GM21786 (cell line): ENCODE measurements at regions not wholly inside any gene's neighbourhood (a gene's known extent, or its start where the extent isn't known, plus 50 kb on each side); places are given as distances from the start of the nearest gene placed in this dataset.
"Not testable (repeated sequence)": the region's sequence is repeated elsewhere in the genome, so short reads cannot be mapped to it uniquely, and the experiment has no call there.

Experiments
- ATAC-seq: cut with Tn5 transposase; IDR thresholded peaks from one replicate; pipeline ENCODE4 v1.9.1; 2021; ENCODE audit not compliant: unreplicated experiment

DNA sequence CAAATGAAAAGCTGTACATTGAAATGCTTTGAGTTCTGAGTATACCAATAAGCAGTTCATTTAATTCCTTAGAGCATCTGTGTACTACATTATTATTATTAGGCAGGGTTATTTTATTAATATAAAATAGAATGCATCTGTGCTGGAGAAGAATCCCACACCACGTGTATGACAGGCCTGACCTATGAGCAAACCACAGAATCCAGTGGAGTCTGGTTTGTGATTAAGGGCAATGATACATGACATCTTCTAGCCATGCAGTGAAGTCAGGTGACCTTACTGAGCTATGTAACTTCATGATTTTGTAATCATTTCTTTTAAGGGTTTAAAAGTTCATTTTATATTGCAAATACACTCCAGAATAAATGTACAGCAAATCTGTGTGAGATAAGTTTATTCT is 1165.0 kb upstream of the TENM3 start:
- no peak for ATAC-seq

DNA sequence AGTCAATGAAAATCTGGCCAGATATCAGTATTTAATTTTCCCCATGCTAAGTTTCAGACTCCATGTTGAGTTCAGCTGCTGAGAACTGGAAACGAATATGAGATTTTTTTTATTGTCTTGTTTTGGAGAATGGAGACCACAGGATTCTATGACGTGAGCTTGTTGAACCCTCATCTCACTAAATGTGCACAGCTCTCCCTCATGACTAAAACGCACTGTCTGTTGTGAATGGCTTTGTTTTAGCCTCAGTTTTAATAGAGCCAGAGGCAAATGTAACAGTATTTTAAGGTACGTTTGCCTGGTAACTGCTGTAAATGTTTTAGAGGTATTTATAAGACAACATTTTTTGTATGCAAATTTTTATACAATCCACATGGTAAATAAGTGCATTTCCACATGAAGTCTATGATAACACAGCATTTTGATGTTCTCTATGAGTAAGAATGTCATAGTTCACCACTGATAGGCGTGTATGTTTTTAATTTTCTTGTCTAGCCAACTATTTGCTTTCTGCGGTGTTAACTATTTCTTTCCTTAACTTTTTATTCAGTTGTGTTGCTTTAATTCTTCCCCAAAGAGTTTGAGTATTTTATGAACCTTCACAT is 1159.3 kb upstream of the TENM3 start:
- no peak for ATAC-seq

DNA sequence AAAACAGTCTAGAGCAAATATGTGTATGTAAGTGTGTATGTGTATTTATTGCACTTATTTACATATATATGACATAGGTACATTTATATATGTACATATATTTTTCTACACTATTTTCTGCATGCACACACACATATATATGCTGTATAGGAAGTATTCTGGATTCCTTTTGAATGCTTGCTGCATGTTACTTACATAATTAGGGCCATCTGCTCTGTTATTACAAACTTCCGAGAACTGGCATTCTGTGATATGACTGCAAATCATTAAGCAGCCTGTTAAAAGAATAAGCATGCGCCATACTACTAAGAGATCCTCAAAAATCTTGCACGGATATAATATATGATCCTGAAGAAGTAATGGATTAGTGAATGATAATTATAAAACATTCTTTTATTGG is 1157.6 kb upstream of the TENM3 start:
- ATAC-seq = no peak

DNA sequence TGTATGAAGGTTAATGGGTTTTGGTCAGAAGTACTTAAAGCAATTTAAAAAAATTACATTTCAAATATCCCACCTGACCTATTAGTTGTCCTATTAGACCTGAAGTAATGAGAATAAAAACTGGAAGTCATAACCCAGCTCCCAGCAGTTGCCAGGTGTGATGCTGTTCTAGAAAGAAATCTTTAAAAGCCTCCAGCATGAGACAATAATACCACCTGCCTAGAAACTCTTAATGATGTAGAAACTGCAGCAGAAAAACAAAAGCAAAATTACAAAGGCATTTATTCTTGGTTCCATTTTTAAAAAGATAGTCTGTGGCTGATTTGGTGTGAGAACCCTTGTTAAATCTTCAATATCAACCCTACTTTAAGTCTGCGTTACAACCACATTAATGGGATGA is 1137.7 kb upstream of the TENM3 start:
- ATAC-seq = no peak

DNA sequence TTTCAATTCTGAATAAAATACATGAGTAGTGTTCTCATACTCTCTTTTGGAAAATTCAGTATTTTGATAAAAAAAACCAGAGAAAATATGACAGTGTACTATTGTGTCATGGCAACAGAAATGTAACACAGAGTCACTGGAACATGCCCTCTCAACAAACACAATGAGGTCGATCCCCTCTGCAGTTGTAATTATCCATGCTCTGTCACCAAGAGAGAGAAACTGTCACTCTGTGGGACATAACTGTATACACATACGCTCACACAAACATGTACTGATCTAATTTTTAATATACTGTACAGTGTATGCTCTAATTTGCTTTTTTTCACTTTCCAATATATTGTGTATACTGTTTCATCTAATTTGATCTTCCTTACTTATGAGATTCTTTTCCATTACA is 1136.8 kb upstream of the TENM3 start:
- no peak for ATAC-seq

DNA sequence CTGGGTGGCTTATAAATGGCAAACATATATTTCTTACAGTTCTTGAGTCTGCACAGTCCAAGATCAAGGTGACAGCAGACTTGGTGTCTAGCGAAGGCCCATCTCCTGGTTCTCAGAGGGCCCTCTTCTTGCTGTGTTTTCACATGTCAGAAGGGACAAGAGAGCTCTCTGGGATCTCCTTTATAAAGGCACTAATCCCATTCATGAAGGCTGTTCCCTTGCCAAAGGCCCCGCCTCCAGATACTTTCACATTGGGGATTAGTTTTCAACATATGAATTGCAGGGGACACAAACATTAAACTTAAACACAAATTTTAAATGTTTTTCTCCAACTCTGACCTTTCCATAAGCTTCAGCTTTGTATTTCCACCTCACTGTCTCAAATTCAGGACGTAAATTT is 1135.0 kb upstream of the TENM3 start:
- ATAC-seq = no peak

DNA sequence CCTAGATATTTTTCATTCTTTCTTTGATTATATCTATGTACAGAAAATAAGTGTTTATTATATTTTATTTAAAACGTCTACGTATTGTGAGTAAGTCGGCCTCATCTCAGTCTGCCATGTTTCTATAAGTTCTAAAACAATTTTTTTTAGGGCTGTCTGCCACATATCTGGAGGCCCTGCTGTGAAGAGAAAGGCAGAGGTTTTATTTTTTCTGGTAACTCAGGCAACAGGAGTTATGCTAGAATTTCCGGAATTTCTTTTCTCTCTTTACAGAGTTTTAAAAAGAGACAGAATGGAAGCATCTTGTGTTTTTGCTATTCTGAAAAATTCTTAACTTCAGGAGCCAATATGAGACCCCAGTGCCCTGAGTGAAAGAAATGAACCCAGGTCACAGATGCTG is 1124.0 kb upstream of the TENM3 start:
- ATAC-seq = no peak

DNA sequence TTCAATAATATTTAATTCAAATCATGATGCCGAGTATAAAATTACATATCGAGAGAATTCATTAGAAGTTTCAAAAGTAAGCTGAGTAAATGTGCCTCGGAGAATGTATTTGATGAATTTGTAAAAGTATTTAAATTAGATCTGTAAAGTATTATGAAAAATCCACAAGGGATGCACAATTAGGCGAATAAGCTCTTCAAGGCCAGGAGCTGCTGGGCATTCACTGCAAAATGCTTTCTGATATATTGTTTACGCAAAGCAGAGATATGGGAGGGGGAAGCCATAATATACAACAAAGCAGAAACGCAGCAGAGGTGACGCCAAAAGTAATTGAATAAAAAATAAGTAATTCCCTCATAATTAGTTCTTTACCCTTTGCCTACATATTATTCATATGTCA is 1121.5 kb upstream of the TENM3 start:
- ATAC-seq = no peak

DNA sequence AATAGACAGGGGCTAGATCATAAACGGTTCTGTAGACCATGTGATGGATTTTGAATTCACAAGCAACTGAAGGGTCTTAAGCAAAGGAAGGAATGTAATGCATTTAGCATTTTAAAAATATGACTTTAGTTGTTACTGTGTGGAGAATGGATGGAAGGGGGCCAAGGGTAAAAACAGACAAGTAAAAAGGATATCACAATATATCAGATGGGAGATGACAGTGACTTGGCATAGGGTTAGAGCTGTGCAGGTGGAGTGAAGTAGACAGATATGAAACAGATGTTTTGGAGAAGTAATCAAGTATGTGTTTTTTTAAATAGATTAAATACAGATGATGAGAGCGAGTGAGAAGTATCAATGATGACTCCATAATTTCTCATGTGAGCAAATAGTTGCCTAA is 1116.0 kb upstream of the TENM3 start:
- ATAC-seq = no peak

DNA sequence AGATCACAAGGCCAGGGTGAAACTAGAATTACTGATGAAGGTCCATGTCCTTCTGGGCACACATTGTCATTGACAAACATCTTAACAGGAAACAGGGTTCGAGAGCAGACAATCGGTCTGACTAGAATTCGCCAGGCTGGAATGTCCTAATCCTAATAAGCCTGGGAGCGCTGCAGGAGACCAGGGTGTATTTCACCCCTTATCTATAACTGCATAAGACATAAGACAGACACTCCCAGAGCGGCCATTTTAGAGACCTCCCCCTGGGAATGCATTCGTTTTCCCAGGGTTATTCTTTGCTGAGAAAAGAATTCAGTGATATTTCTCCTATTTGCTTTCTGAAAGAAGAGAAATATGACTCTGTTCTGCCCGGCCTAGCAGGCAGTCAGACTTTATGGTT is 1112.9 kb upstream of the TENM3 start:
- not testable (repeated sequence) for ATAC-seq

DNA sequence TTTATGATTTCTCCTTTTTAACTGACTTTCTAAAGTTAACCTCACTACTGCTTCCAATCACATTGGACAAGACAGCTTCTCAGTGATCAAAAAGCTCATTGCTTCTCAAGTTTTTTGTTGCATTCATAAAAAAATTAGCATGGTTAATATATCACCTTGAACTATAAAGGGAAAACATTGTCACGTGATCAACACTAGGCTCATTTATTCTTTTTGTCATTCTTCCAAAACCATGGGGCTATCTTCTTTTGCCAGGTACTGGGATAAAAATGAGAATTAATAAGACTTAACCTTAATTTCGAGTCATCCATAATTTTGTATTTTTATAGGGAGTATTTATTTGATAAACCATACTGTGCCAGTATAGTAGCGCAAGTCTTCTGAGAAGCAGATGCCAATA is 1105.9 kb upstream of the TENM3 start:
- no peak for ATAC-seq

DNA sequence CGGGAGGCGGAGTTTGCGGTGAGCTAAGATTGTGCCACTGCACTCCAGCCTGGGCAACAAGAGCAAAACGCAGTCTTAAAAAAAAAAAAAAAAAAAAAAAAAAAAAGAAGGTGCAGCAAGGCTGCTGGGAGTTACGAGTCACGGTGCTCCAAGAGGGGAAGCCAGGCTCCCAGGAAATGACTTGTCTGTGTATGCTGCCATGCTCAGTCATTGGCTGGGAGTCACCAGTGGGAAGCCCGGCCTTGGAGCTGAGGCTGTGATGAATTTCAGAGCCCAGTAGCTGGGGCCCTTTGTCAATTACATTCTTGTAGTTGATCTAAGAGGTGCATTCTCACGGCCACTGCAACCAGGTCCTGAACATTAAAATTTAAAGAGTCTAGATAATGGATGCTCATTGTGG is 1105.1 kb upstream of the TENM3 start:
- no peak for ATAC-seq

DNA sequence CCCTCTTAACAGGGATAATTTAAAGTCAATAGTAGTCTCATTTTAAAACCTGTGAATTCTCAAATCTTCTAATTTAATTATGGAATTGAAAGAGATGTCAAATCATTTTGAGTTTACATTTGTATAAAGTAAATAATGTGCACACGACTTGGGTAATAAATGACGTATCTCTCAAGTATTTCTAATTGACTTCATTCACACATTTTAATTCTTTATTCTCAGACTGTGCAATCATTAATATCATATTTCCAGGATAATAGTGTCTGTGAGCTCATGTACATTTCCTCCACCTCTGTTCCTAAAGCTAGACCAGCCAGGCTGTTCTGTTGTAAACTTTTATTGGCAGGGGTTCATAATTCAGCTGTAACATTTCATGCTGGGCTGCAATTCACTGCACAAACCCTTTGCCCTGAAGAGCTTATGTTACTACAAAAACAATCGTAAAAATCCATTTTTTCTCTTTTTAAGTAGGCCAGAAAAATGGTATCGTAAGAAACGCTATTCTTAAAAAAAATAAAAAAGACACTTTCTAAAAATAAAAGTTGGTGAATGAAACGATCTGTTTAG is 1103.1 kb upstream of the TENM3 start:
- ATAC-seq = no peak

DNA sequence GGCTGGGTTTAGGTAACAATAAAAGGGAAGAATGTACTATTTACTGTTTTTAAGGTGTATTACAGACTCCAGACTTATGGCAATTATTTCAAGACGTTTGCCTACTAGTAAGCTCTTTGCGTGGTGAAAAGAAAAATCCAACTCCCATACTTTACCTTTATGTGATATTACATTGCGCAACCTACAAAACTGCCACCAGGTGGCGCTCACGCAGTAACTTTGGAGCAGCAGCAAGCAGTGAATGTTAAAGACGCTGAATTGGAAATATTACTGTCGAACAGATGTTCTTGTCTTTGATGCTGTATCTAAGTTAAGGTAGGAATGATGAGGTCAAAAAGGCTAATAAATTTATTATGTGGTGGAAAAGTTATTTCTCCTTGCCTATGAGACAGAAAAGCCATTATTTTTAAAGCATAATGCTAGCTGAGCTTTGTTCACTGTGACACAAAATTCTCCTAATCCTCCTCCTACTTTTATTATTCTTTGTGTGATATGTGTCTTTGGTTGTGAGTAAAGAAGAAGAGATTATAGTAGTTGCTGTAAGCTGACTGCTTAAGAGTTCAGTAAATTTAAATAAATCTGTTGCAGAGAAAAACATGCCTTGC is 1099.8 kb upstream of the TENM3 start:
- peak; percentile 92 for ATAC-seq

DNA sequence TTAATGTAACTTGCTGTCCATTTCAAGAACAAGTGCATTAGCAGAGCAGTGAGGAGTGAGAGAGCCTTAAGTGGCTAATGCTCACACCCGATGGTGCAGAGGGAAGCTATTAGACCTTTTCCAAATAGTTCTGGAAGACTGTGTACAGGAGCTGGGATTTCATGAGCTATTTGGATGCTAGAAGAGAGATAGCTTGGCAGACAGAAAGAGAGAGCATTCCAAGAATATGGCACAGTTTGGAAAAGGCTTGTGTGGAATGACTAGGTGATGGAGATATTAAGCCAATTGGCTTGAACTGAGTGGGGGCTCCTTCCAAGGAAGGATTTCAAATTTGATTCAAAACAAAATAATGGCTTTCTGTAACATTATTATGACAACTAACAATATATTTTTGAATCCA is 1097.2 kb upstream of the TENM3 start:
- ATAC-seq = no peak

DNA sequence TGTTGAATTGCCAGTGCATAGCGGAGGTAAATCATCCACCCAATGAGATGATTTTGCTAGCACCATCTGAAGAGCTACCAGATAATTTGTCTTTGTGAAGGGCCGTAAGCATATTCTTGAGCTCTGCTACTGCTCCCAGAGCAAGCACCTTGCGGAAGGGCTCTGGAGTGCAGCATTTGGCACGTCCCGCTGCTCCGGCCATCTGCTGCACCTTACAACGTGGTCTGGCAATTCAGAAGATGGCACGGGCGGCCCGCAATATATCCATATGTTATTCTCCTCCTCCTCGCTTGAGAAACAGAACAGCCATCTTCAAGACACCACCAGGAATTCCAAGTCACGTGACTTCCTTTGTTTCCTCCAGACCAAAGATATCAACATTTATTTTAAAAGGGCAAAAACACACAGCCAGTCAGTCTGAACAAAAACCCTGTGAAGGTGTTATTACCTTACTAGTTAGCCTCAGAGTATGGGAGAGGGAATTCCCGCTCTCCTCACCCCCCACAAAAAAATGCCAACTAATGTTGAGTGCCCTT is 1095.7 kb upstream of the TENM3 start:
- no peak for ATAC-seq

DNA sequence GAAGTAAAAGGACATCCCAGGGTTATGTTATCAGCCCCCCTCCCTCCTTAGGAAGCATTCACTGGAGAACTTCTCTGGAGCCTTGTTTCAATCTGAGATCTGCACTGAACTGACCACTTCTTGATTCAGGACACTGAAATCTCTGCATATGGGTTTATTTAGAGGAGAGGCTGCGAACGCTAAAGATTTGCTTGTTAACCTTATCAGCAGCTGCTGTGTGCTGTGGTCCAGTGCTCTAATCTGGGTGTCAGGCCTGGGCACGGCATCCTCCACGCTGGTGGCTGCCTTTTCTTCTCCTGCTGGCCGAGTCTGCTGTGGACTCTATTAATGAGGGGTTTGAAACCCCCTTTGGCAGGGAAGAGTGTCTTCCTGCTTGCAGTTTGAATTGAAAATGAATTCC is 1094.7 kb upstream of the TENM3 start:
- ATAC-seq = no peak

DNA sequence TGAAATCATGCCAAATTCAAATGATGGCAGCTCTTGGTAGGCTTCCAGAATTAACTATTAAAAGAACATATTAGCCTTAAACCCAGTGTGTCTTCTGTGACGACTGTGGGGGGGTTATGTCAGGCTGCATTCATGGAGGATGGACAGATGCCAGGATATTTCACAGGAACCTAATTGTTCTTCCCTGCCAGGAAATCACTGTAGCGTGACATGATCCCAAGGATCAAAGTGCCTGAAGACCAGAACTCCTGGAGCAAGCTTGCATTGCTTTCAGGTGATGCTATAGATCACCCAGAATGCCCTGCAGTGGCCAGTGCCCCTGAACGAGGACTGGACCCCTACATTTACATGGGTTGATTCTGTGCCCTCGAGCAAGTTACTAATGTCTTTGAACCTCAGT is 1093.0 kb upstream of the TENM3 start:
- no peak for ATAC-seq

DNA sequence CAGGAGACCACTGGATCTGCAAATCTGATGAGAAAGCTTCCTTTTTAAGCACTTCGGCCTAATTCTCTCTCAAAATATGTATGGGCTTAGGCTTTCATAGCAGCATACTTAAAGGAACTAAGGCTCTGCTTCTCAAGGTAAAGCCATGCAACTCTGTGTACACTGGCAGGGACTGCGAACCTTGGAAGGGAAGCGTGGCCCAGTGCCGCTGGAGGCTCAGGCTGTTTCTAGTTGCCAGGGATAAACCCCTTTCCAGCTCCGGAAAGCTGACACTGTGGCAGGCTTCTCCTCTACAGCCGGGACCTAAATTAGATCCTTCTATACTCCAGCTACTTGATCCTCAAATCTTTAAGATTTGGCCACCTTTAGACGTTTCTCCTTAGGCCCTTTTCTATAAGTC is 1091.3 kb upstream of the TENM3 start:
- ATAC-seq = no peak

DNA sequence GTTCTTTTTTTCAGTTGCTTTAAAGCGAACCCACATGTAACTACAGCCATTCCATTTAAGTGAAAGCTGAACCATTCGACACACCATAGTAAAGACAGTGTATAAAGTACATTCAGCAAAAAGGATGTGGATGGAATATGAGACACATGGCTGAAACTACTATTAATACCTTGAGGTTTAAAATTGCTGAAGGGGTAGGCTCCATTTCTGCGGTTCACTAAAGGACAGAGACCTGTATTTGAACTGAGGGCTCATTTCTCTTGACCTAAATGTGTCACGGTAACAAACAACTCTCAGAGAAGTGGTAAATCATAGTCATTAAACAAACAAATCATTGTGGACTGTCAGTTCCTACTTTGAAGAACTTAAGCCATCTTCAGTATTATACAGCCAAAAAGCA is 1085.6 kb upstream of the TENM3 start:
- ATAC-seq = no peak

DNA sequence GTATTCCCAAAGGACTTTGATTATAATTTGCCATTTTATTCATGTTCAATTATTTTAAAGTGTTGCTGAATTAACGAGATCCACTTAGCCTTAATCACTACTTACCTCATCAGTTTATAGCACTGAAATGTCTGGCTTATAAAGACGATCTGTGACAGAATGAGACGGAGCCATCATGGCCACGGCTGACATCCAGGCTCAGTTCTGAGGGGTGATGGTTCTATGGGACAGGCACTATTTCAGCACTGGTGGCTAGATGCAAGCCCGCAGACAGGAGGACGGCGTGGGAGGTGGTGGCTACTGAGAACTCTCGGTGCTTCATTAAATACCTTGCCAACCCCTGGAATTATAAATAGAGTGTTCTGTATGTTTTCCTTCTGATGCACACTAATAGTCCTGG is 1084.2 kb upstream of the TENM3 start:
- no peak for ATAC-seq

DNA sequence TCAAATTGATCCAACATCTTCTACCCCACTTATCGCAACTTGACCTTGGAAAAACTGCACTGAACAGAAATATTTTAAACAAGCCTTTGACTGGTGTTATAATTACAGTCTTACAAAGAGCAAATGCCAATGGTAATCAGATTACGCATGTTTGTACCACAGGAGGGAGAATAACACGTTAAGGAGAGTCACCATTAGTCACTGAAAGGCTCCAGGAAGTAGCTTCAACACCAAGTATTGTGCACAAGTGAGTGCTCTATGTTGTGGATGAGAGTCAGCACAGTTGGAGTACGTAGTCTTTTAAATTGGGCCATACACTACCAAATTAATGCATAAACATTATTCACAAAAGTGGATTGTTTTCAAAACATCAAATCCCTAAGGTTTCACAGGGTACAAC is 1081.5 kb upstream of the TENM3 start:
- ATAC-seq = no peak

DNA sequence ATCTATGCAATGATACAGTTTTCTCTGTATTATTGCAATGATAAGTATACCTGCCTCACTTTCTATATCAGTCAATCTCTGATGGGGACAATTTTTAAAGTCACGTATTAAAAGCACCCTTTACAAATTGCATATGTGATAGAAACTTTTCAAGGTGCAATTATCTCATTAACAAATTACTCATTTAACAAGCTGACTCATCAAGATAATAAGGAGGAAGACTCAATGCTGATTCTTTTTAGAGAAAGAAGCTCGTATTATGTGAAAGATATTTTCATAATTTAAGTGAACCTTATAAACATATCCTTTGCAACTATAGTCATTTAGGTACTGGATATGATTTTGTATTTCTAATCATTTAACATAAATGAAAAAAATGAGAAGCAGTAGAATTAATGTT is 1080.9 kb upstream of the TENM3 start:
- ATAC-seq = no peak
